Peyer's patch (tissue), 4 donors: ENCODE measurements at regions not wholly inside any gene's neighbourhood (a gene's known extent, or its start where the extent isn't known, plus 50 kb on each side); places are given as distances from the start of the nearest gene placed in this dataset.

ENCODE experiments used
- DNase-seq, 3 donors: peaks; one replicate each; pipeline ENCODE4 v3.0.0-alpha.2; 2017 to 2019
- H3K27ac ChIP-seq, 4 donors: fragments of 200-600 bp; sonication (generic); one replicate each; pipeline ENCODE4 v1.5.1; 2016 to 2019
- H3K27me3 ChIP-seq, 2 donors: fragments of 200-600 bp; sonication (generic); one replicate each; pipeline ENCODE4 v1.5.1; 2019
- H3K36me3 ChIP-seq, 3 donors: fragments of 200-600 bp; sonication (generic); one replicate each; pipeline ENCODE4 v1.5.1; 2016 to 2019
- H3K4me1 ChIP-seq, 4 donors: fragments of 200-600 bp; sonication (generic); one replicate each; pipeline ENCODE4 v1.5.1; 2016 to 2019
- H3K4me3 ChIP-seq, 4 donors: fragments of 200-600 bp; sonication (generic); 1 replicate in 3 of 4; 2 replicates in 1 of 4; pipeline ENCODE4 v1.5.1; 2016 to 2019; ENCODE audit warnings: mild to moderate bottlenecking in 1 of 4
- H3K9me3 ChIP-seq, 4 donors: fragments of 200-600 bp; sonication (generic); one replicate each; pipeline ENCODE4 v1.5.1; 2016 to 2019; ENCODE audit warnings: mild to moderate bottlenecking in 1 of 4
- POLR2A ChIP-seq, 2 donors: fragments of 450-650 bp; IDR thresholded peaks; one replicate each; pipeline ENCODE4 v1.5.1; 2017; ENCODE audit warnings: antibody characterized with exemption in 2 of 2, mild to moderate bottlenecking in 2 of 2, moderate library complexity in 2 of 2
- TF ChIP-seq, protein P1 (sequence below), 6 experiments: fragments of 450-650 bp in 4 of 6; fragments of 200-600 bp in 2 of 6; sonication (generic) in 1 of 6; IDR thresholded peaks; one replicate each; pipeline ENCODE4 v1.5.1; 2017 to 2019; ENCODE audit warnings: antibody characterized with exemption in 6 of 6, mild to moderate bottlenecking in 3 of 6, moderate library complexity in 1 of 6

GRCh38 chr6:15793826-15794225 lies 131.0 kb upstream of the DTNBP1 start:
- H3K4me3 ChIP-seq, result no peak overlapping the region
- no peak for DNase-seq
- no peaks in the 10 kb centered on the region for H3K4me1 ChIP-seq
- no peaks in the 10 kb centered on the region for H3K9me3 ChIP-seq
- TF ChIP-seq POLR2A (IDR thresholded peaks at IDR 0.05), result no peak
- TF ChIP-seq, protein P1, sequence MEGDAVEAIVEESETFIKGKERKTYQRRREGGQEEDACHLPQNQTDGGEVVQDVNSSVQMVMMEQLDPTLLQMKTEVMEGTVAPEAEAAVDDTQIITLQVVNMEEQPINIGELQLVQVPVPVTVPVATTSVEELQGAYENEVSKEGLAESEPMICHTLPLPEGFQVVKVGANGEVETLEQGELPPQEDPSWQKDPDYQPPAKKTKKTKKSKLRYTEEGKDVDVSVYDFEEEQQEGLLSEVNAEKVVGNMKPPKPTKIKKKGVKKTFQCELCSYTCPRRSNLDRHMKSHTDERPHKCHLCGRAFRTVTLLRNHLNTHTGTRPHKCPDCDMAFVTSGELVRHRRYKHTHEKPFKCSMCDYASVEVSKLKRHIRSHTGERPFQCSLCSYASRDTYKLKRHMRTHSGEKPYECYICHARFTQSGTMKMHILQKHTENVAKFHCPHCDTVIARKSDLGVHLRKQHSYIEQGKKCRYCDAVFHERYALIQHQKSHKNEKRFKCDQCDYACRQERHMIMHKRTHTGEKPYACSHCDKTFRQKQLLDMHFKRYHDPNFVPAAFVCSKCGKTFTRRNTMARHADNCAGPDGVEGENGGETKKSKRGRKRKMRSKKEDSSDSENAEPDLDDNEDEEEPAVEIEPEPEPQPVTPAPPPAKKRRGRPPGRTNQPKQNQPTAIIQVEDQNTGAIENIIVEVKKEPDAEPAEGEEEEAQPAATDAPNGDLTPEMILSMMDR (IDR thresholded peaks at IDR 0.05), result no peak
- no peak overlapping the region for H3K27ac ChIP-seq
- H3K27me3 ChIP-seq, result no peaks in the 10 kb centered on the region
- H3K36me3 ChIP-seq, result no peaks in the 10 kb centered on the region

DNA sequence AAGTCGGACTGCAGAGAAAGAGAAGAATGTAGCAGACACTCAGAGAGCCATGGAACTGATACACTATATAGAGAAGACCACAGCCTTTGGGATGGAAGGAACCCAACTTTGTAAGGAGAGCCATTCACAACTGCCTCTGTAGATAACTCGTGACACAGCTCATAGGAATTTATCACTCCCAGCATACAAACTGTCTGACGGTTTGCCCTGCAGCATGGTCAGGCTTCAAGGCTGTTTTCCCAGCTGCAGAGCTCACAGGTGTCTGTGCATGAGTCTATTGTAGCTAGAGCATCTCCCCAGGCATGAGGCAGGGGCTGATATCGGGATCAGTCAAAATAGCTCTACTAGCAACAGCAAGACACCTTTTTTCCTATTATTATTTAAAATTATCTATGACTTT lies 130.5 kb upstream of the DTNBP1 start:
- no peak overlapping the region for H3K4me3 ChIP-seq
- no peak for TF ChIP-seq POLR2A (IDR thresholded peaks at IDR 0.05)
- TF ChIP-seq, protein P1 (IDR thresholded peaks at IDR 0.05), result no peak
- no peak overlapping the region for H3K27ac ChIP-seq
- H3K9me3 ChIP-seq, result no peaks in the 10 kb centered on the region
- H3K4me1 ChIP-seq, result no peaks in the 10 kb centered on the region
- H3K36me3 ChIP-seq, result no peaks in the 10 kb centered on the region
- H3K27me3 ChIP-seq, result no peaks in the 10 kb centered on the region
- DNase-seq, result no peak

- Histone ChIP-seq H3K36me3 (no peaks in the 10 kb centered on the region), H3K27me3 (no peaks in the 10 kb centered on the region), H3K9me3 (no peaks in the 10 kb centered on the region), H3K4me3 (no peak overlapping the region), H3K4me1 (no peaks in the 10 kb centered on the region), H3K27ac (no peak overlapping the region)
- TF ChIP-seq POLR2A (IDR thresholded peaks at IDR 0.05), result no peak
- TF ChIP-seq, protein P1 (IDR thresholded peaks at IDR 0.05), result no peak
- no peak for DNase-seq
Observed at GRCh38 chr6:15792842-15793241, 130.0 kb upstream of the DTNBP1 start.

- Histone ChIP-seq H3K4me3 (no peak overlapping the region), H3K27ac (no peak overlapping the region), H3K27me3 (no peaks in the 10 kb centered on the region), H3K9me3 (no peaks in the 10 kb centered on the region), H3K36me3 (no peaks in the 10 kb centered on the region), H3K4me1 (no peaks in the 10 kb centered on the region)
- no peak for DNase-seq
- no peak for TF ChIP-seq POLR2A (IDR thresholded peaks at IDR 0.05)
- TF ChIP-seq, protein P1 (IDR thresholded peaks at IDR 0.05), result no peak
Observed at GRCh38 chr6:15791448-15792181, 128.8 kb upstream of the DTNBP1 start.

- no peak for DNase-seq
- no peaks in the 10 kb centered on the region for H3K4me1 ChIP-seq
- no peaks in the 10 kb centered on the region for H3K27me3 ChIP-seq
- H3K4me3 ChIP-seq, result no peak overlapping the region
- no peaks in the 10 kb centered on the region for H3K36me3 ChIP-seq
- TF ChIP-seq POLR2A (IDR thresholded peaks at IDR 0.05), result no peak
- TF ChIP-seq, protein P1 (IDR thresholded peaks at IDR 0.05), result no peak
- H3K27ac ChIP-seq, result no peak overlapping the region
- no peaks in the 10 kb centered on the region for H3K9me3 ChIP-seq
Observed at GRCh38 chr6:15790116-15790515, 127.3 kb upstream of the DTNBP1 start.
